Left lobe of liver (tissue), 2 donors: ENCODE measurements at regions not wholly inside any gene's neighbourhood (a gene's known extent, or its start where the extent isn't known, plus 50 kb on each side); places are given as distances from the start of the nearest gene placed in this dataset.
"Not testable (repeated sequence)": the region's sequence is repeated elsewhere in the genome, so short reads cannot be mapped to it uniquely, and the experiment has no call there.

Experiments used
- ATAC-seq: fragments of 200-7000 bp; cut with Tn5 transposase; one replicate; pipeline ENCODE4 v1.9.1; 2020; ENCODE audit warnings: mild to moderate bottlenecking, moderate library complexity
- DNase-seq: peaks from one replicate; pipeline ENCODE4 v3.0.0-alpha.2; 2020; ENCODE audit warnings: low spot score
- donor health status: DM: no; HTN: no; CAD: no; lungs with moderate emphysema.
- donor health status: DM: no; HTN: yes; CAD: no.

DNA sequence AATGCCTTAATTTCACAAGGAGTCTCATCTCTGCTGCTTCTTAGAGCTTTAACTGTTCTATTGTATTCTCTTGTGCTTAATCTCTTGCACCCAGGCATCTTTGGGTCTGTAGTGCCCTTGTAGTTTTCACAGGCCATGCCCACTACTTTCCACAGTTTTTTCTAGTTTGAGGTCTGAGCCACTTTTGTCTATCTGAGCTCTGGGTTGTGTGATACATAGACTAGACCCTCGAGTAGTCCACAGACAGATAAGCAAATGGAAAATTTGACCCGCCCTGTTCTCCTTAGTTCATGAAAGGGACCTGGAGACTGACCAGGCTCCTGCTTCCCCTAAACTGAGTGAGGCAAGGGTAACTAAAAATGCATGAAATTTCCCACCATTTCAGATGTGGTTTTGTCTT lies 466.8 kb upstream of the ZEB2 start:
- ATAC-seq (no peak), DNase-seq (no peak)

GRCh38 chr2:144984038-144984437 lies 464.1 kb upstream of the ZEB2 start:
- no peak for ATAC-seq
- no peak for DNase-seq

DNA sequence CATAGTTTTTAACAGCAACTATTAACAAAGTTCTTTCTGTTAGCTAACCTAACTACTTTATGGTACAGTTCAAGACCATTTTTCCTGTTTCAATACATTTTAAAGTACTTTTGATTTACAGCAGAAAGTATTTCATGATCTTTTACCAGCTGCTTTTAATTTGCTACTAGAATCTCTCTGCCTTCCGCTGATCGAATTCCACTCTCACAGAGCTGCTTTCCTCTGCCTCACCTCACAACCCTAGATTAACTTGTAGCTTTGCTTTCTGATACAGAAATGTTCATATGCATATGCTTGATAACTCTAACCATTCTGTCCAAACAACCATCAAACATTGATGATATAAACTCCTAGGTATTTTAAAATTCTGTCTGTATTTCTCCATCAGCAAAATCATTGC lies 463.2 kb upstream of the ZEB2 start:
- ATAC-seq (no peak), DNase-seq (no peak)

DNA sequence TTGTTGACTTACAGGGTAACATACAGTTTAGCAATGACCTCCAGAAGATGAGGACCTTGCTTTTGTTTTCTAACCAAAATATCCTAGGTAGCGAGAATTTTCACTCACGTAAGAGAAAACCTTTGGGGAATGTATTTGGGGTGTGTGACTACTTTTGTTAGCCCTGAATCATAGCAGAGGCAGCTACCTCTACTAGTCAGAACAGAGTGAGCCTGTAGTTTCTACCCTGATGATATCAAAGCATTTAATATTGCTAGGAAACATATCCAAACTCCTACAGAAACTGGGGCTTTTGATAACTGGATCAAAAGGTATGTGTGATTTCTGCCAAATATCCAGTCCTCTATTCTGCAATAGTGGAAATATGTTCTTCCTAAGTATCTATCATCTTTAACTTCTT lies 462.6 kb upstream of the ZEB2 start:
- no peak for DNase-seq
- no peak for ATAC-seq

- DNase-seq = no peak
- ATAC-seq = no peak
Measured at GRCh38 chr2:144975881-144976280, 456.0 kb upstream of the ZEB2 start.

DNA sequence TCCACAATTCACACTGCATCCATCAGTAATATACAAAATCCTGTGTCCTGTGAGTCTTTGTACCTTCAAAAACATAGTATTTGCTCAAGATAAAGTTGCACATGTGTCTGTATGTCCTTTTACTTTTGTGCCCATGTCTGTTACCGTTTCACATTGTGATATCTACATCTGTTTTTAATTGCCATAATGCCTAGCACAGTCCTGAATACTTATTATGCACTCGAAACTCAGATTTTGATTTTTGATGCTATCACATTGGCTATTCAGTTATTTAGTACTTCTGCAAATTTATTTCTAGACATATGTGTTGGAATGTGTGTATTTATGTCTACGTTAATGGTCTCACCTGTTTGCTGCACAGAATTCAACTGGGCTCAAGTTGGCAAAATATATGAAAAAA lies 452.8 kb upstream of the ZEB2 start:
- no peak for ATAC-seq

GRCh38 chr2:144971786-144972335 lies 451.9 kb upstream of the ZEB2 start:
- DNase-seq (no peak), ATAC-seq (no peak)

More for the DNA sequence above, 452.8 kb upstream of the ZEB2 start:
- DNase-seq = no peak

- ATAC-seq, DNase-seq: not testable (repeated sequence)
Measured at GRCh38 chr2:144970410-144970809, 450.5 kb upstream of the ZEB2 start.

DNA sequence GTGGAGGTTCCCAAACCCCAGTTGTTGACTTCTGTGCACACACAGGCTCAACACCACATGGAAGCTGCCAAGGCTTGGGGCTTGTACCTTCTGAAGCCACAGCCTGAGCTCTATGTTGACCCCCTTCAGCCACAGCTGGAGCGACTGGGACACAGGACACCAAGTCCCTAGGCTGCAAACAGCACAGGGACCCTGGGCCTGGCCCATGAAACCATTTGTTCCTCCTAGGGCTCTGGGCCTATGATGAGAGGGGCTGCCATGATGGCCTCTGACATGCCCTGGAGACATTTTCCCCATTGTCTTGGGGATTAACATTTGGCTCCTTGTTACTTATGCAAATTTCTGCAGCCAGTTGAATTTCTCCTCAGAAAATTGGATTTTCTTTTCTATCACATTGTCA lies 449.6 kb upstream of the ZEB2 start:
- DNase-seq, ATAC-seq: not testable (repeated sequence)

DNA sequence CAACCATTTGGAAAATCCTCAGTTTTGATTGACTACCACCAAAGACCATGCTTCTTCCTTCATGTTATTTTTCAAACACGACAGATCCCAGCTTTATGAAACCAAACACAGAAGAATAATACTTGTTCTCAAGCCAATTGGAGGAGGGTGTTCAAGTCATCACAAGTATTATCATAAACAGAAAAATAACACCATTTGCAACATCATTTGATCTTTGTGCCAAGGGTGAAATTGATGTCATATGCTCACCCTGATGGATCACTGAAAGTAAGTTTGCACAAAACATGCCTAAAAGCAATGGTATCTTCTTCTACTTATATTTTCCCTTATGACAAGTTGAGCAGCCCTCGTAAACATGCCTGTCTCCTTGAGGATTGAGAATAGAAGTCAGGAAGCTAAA lies 448.0 kb upstream of the ZEB2 start:
- ATAC-seq = no peak
- no peak for DNase-seq

- DNase-seq (no peak), ATAC-seq (no peak)
Measured at GRCh38 chr2:144965172-144965571, 445.3 kb upstream of the ZEB2 start.

- ATAC-seq = no peak
Measured at GRCh38 chr2:144963031-144963430, 443.1 kb upstream of the ZEB2 start.

DNA sequence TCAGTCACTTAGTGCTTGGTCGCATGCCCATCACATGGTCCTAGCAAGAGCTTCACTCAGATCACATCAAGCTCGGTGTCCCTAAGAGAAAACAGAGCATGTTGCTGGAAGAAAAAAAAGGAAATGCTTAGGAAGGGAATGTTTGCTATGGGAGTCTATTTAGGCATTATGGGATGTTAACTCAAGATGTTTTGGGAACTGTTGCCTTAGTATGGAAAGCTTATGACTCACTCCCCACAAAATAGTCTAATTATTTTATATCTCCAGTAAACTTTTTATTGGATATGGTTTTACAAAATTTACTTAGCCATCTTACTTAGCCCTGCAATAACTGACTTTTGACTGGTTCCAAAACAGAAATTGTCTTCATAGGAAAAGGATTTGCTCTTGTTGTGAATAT lies 439.5 kb upstream of the ZEB2 start:
- ATAC-seq (no peak), DNase-seq (no peak)

More at GRCh38 chr2:144963031-144963430, 443.1 kb upstream of the ZEB2 start:
- DNase-seq = no peak

DNA sequence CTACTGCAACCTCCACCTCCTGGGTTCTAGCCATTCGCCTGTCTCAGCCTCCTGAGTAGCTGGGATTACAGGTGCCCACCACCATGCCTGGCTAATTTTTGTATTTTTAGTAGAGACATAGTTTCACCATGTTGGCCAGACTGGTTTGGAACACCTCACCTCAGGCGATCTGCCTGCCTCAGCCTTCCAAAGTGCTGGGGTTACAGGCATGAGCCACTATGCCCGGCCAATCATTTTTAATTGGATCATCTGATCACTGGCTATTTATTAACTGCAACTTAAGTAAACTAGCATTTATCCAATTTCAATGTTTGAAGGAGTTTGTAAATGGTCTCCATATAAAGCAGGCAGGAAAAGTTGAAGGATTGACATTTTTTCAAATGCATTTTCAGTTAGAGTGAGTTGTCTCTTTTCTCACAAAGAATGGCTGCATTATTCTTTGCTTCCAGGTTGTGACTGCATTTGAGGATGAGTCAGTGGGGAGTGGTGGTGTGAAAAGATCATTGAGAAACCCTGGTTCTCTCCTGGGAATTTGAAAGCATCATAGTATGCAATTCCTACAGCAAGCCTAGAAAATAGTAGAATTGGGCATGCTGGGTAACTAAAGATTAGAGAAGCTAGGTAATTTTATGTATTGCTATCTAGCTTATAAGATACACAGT lies 431.1 kb upstream of the ZEB2 start:
- ATAC-seq (no peak), DNase-seq (no peak)

GRCh38 chr2:144948205-144948855 lies 428.4 kb upstream of the ZEB2 start:
- no peak for DNase-seq
- ATAC-seq = no peak

GRCh38 chr2:144947709-144948037 lies 427.8 kb upstream of the ZEB2 start:
- ATAC-seq (no peak), DNase-seq (no peak)

GRCh38 chr2:144946263-144946662 lies 426.3 kb upstream of the ZEB2 start:
- no peak for ATAC-seq

GRCh38 chr2:144944546-144945220 lies 424.8 kb upstream of the ZEB2 start:
- ATAC-seq (no peak), DNase-seq (no peak)

More at GRCh38 chr2:144946263-144946662, 426.3 kb upstream of the ZEB2 start:
- DNase-seq = no peak

GRCh38 chr2:144943986-144944385 lies 424.1 kb upstream of the ZEB2 start:
- ATAC-seq = no peak

DNA sequence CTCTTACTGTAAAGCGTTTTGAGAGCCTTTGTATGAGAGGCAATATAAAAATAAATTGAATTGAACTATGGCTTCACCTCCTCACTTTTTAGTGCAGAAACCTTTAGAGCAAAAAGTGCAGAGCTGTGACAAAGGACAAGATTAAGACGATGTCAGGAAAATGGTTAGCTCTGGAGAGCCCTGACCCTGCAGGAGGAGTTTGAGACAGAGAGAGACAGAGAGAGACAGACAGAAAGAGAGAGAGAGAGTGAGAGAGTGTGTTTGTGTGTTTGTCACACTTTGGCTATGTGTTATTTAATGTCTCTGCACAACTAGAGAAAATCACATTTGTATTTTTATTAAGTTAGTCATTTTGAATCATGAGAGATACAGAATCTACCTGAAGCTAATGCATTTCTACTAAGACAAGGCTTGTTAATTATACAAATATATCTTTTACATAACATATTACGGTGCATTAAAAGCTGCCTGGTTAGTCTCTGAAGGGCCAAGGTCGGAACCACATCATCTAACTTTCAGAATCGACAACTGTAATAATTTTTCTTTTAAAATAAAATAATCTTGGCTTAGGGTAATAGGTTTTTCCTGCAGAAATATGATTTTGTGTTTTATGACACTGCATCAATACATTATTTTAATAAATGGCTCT lies 423.5 kb upstream of the ZEB2 start:
- ATAC-seq = no peak
- DNase-seq = no peak

More at GRCh38 chr2:144943986-144944385, 424.1 kb upstream of the ZEB2 start:
- no peak for DNase-seq

DNA sequence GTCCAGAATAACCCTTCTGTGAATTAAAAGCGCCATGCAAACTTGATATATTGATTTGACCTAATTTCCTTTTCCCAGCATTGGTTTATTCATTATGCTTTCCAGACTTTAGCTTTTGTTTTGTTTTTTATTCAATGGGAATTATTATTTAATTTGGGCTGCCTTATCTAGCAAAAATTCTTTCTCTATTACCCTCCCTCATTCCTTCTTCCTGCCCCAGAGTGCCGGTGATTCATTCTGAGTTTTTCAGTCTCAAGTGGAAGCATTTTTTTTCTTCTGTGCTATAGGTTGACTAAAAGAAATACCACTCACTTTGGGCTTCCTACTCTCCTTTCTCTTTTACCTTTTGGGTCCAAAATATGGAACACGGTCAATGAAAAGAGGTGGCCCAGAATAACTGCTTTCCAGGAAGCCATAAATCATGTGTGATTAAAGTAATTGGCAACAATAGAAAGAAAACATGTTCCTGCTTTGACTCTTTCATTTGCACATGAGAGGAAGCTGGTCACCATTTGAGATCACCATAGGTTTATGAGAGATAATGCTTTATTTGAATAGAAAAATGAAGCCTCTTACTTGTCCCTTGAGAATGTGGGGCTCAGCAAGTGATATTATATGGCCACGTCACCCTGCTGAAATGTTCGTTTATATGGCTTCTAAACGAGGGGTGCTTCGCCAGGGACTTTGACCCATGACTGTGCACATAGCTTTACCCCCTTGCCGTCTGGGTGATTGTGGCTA lies 422.8 kb upstream of the ZEB2 start:
- ATAC-seq (no peak), DNase-seq (no peak)
